Left lung (tissue), 4 donors: ENCODE measurements at regions not wholly inside any gene's neighbourhood (a gene's known extent, or its start where the extent isn't known, plus 50 kb on each side); places are given as distances from the start of the nearest gene placed in this dataset.

Experiments used
- ATAC-seq: fragments of 200-7000 bp; cut with Tn5 transposase; one replicate; pipeline ENCODE4 v1.9.1; 2020; ENCODE audit warnings: moderate library complexity
- DNase-seq, 4 donors: peaks; one replicate each; pipeline ENCODE4 v3.0.0-alpha.2; 2013 to 2020
- H3K27ac ChIP-seq, 2 donors: fragments of 200-600 bp; sonication (generic) in 1 of 2; one replicate each; pipeline versions ENCODE4 v1.5.0 to v1.8.0; 2020 to 2021
- H3K27me3 ChIP-seq, 2 donors: fragments of 200-600 bp; sonication (generic) in 1 of 2; one replicate each; pipeline versions ENCODE4 v1.5.0 to v1.8.0; 2020 to 2021
- H3K36me3 ChIP-seq, 2 donors: fragments of 200-600 bp; sonication (generic) in 1 of 2; one replicate each; pipeline versions ENCODE4 v1.5.0 to v1.8.0; 2020 to 2021
- H3K4me1 ChIP-seq, 2 donors: fragments of 200-600 bp; one replicate each; pipeline ENCODE4 v1.8.0; 2021
- H3K4me3 ChIP-seq, 2 donors: fragments of 200-600 bp; sonication (generic) in 1 of 2; one replicate each; pipeline versions ENCODE4 v1.5.0 to v1.8.0; 2020 to 2021; ENCODE audit warnings: mild to moderate bottlenecking in 1 of 2
- H3K9me3 ChIP-seq, 2 donors: fragments of 200-600 bp; sonication (generic) in 1 of 2; one replicate each; pipeline versions ENCODE4 v1.5.0 to v1.8.0; 2020 to 2021
- intact Hi-C, 2 donors: fragments of 100-400 bp; cut with DNase I; formaldehyde crosslinking; loops; one replicate each; pipeline versions ENCODE4 v1.11.2 to v1.14.2; 2022
- TF ChIP-seq, protein P1 (sequence below), 2 donors: fragments of 200-600 bp; sonication (generic) in 1 of 2; IDR thresholded peaks; one replicate each; pipeline versions ENCODE4 v1.5.0 to v1.8.0; 2021; ENCODE audit warnings: antibody characterized with exemption in 2 of 2
- donor health status: DM: no; HTN: yes; CAD: no.
- donor health status: DM: no; HTN: no; CAD: no.

DNA sequence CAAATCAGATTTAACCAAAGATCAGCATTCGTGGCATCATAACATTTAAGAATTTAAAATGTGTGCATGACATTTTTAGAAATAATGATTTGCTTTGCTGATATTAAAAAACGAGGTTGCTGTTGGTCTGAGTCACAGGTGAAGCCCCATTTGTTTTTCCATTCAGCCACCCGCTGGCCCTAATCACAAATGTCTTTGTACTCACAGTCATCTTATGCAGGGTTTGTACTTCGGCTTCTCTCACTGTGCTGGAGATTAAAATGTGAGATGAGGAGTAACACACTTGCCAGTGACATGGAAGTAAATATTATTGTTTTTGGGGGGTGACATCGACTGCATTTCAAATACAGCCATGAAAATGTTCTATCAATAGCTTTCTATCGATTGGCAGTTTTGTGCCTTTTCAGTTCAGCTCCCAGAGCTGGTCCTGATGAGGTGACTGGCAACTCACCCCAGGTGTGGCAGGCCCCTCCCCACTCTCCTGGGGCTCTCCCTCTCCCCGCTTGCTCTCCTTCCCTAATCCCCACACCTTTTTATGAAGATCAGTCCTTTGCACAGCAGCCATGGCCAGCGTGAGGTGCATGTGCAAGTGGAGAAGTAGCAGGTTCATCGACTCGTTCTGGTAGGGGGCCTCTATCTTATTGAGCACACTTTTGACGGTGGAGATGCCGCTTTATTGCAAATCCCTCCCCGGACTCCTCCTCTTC lies 58.8 kb upstream of the FUCA2 start:
- DNase-seq (no peak), ATAC-seq (no peak)
- Histone ChIP-seq H3K9me3 (no peaks in the 10 kb centered on the region), H3K4me3 (no peak overlapping the region), H3K36me3 (no peaks in the 10 kb centered on the region), H3K27ac (no peak overlapping the region), H3K4me1 (no peaks in the 10 kb centered on the region), H3K27me3 (no peaks in the 10 kb centered on the region)
- TF ChIP-seq, protein P1, sequence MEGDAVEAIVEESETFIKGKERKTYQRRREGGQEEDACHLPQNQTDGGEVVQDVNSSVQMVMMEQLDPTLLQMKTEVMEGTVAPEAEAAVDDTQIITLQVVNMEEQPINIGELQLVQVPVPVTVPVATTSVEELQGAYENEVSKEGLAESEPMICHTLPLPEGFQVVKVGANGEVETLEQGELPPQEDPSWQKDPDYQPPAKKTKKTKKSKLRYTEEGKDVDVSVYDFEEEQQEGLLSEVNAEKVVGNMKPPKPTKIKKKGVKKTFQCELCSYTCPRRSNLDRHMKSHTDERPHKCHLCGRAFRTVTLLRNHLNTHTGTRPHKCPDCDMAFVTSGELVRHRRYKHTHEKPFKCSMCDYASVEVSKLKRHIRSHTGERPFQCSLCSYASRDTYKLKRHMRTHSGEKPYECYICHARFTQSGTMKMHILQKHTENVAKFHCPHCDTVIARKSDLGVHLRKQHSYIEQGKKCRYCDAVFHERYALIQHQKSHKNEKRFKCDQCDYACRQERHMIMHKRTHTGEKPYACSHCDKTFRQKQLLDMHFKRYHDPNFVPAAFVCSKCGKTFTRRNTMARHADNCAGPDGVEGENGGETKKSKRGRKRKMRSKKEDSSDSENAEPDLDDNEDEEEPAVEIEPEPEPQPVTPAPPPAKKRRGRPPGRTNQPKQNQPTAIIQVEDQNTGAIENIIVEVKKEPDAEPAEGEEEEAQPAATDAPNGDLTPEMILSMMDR (IDR thresholded peaks at IDR 0.05) = no peak
- intact Hi-C loops = loop anchor here in 1 of 2 donors (5.0 kb wide), 1 partner anchor 442 kb away; no protein-coding TSS in a partner anchor

DNA sequence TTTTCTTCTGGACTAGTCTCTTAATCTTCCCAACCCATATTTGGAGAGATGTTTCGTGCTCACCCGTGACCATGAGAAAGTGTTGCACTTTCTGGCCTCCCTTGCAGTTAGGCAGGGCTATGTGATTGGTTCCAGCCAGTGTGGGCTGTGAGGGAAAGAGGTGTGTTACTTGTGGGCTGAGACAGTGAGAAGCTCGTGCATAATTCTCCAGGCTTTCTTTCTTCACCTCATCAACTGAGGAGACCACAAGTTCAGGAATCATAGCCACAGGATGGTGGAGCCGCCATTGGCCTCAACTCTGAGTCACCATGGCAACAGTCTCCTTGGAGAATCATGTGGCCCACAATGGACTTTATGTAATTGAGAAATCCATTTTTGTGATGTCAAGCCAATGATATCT lies 57.5 kb upstream of the FUCA2 start:
- intact Hi-C loops = no loop called here
- ATAC-seq (no peak), DNase-seq (no peak)
- Histone ChIP-seq H3K4me1 (no peaks in the 10 kb centered on the region), H3K27me3 (no peaks in the 10 kb centered on the region), H3K36me3 (no peaks in the 10 kb centered on the region), H3K9me3 (no peaks in the 10 kb centered on the region), H3K27ac (no peak overlapping the region), H3K4me3 (no peak overlapping the region)
- TF ChIP-seq, protein P1 (IDR thresholded peaks at IDR 0.05) = no peak

DNA sequence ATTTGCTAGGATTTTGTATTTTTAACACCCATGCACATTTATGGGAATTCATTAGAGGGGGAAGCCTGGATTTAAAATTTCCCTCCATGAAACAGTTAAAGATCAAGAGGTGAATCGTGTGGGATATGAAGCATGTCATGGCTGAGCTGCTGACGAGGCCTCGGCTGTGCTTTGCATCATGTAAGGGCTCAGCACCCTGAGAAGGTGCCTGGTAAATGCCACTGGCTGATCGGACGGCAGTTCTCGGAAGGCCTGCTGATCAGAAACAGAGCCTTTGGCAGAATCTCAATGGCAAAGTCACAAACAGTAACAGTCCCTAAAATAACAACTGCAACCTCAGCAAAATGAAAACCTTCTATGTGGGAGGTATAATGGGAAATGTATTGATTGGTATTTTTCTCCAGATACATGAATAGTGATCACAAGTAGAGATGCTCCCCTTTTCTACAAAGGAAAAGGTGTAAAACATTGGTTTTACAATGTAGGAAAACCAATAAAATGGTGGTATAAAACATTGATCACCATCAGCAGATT lies 53.0 kb upstream of the FUCA2 start:
- intact Hi-C loops = no loop called here
- peaks cover 0 to 3% of the 10 kb centered on the region in 2 donors for H3K4me1 ChIP-seq
- no peaks in the 10 kb centered on the region for H3K9me3 ChIP-seq
- TF ChIP-seq, protein P1 (IDR thresholded peaks at IDR 0.05) = no peak
- H3K36me3 ChIP-seq = no peaks in the 10 kb centered on the region
- ATAC-seq (no peak), DNase-seq (no peak)
- H3K4me3 ChIP-seq = no peak overlapping the region
- H3K27ac ChIP-seq = no peak overlapping the region
- H3K27me3 ChIP-seq = no peaks in the 10 kb centered on the region

DNA sequence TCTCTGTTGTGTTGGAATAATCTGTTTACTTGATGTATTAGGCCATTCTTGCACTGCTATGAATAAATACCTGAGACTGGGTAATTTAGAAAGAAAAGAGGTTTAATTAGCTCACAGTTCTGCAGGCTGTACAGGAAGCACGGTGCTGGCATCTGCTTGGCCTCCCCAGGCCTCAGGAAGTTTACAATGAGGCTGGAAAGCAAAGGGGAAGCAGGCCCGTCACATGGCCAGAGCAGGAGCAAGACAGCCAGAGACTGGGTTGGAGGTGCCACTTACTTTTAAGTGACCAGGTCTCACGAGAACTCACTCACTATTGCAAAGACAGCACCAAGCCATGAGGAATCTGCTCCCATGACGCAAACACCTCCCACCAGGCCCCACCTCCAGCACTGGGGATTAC lies 50.6 kb upstream of the FUCA2 start:
- no peak overlapping the region for H3K27ac ChIP-seq
- peaks cover 0 to 3% of the 10 kb centered on the region in 2 donors for H3K4me1 ChIP-seq
- no peaks in the 10 kb centered on the region for H3K9me3 ChIP-seq
- TF ChIP-seq, protein P1 (IDR thresholded peaks at IDR 0.05) = no peak
- H3K36me3 ChIP-seq = no peaks in the 10 kb centered on the region
- DNase-seq (peak in 1 of 4 donors; percentile 40), ATAC-seq (peak; percentile 22)
- H3K27me3 ChIP-seq = no peaks in the 10 kb centered on the region
- intact Hi-C loops = no loop called here
- no peak overlapping the region for H3K4me3 ChIP-seq
